ENCODE measurements at regions not wholly inside any gene's neighbourhood (a gene's known extent, or its start where the extent isn't known, plus 50 kb on each side); places are given as distances from the start of the nearest gene placed in this dataset.

DNA sequence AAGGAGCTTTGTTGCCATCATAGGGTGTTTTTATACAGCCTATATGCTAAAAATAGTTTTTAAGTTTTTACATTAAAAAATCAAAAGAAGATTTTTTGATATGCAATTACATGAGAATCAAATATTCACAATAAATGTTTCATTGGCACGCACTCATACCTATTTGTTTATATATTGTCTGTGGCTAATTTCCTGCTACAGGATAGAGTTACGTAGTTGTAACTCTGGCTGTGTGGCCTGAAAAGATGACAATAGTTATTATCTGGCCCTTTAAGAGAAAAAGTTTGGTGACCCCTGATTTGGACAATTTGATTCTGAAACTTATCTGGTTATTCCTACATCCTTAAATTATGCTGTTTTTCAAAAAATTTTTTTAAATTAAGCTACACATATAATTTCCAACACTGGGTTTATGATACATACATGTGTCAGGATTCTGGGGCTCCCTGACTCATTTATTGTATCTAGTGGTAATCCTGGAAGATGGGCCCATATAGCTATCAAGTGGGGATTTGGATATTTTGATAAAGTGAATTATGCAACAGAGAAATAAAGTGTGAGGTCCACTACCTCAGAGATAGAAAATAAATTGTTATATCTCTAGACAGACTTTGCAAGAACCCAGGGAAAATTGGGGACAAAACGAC is 370.2 kb upstream of the LYPLAL1 start:
- TF ChIP-seq PHB2 (IDR thresholded peaks at IDR 0.05; ENCODE audit: low read depth) (no peak), GABPA (tag; conservative IDR thresholded peaks at IDR 0.05; ENCODE audit: low read depth) (no peak), MEF2A (IDR thresholded peaks at IDR 0.05; ENCODE audit: control insufficient read depth, low read depth, low read length) (no peak), MAFG (tag; conservative IDR thresholded peaks at IDR 0.05) (no peak), MCM2 (IDR thresholded peaks at IDR 0.05; ENCODE audit: low read depth) (no peak), ETV5 (CRISPR knock-in tag; IDR thresholded peaks at IDR 0.05; ENCODE audit: low read depth) (no peak), MYC (IDR thresholded peaks at IDR 0.05; ENCODE audit: low read depth, low read length) (no peak), MYC (CRISPR knock-in tag; IDR thresholded peaks at IDR 0.05; ENCODE audit: borderline replicate concordance, low read depth) (no peak), RBM25 (IDR thresholded peaks at IDR 0.05; ENCODE audit: low read depth, low read length, severe bottlenecking) (no peak), LEF1 (IDR thresholded peaks at IDR 0.05) (no peak), POLR2A (conservative IDR thresholded peaks at IDR 0.05) (no peak), SIX5 (IDR thresholded peaks at IDR 0.05; ENCODE audit: borderline replicate concordance in 1 of 2, insufficient read depth in 1 of 2, low read depth in 1 of 2, low read length in 2 of 2) (no peak)
- TF ChIP-seq, protein P1, sequence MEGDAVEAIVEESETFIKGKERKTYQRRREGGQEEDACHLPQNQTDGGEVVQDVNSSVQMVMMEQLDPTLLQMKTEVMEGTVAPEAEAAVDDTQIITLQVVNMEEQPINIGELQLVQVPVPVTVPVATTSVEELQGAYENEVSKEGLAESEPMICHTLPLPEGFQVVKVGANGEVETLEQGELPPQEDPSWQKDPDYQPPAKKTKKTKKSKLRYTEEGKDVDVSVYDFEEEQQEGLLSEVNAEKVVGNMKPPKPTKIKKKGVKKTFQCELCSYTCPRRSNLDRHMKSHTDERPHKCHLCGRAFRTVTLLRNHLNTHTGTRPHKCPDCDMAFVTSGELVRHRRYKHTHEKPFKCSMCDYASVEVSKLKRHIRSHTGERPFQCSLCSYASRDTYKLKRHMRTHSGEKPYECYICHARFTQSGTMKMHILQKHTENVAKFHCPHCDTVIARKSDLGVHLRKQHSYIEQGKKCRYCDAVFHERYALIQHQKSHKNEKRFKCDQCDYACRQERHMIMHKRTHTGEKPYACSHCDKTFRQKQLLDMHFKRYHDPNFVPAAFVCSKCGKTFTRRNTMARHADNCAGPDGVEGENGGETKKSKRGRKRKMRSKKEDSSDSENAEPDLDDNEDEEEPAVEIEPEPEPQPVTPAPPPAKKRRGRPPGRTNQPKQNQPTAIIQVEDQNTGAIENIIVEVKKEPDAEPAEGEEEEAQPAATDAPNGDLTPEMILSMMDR (IDR thresholded peaks at IDR 0.05 in 2 of 3, conservative IDR thresholded peaks at IDR 0.05 in 1 of 3; ENCODE audit: insufficient read depth in 2 of 3, low read depth in 1 of 3, low read length in 3 of 3) = no peak
- TF ChIP-seq, protein P2, sequence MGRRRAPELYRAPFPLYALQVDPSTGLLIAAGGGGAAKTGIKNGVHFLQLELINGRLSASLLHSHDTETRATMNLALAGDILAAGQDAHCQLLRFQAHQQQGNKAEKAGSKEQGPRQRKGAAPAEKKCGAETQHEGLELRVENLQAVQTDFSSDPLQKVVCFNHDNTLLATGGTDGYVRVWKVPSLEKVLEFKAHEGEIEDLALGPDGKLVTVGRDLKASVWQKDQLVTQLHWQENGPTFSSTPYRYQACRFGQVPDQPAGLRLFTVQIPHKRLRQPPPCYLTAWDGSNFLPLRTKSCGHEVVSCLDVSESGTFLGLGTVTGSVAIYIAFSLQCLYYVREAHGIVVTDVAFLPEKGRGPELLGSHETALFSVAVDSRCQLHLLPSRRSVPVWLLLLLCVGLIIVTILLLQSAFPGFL (CRISPR knock-in tag; IDR thresholded peaks at IDR 0.05) = no peak
